ENCODE measurements at regions not wholly inside any gene's neighbourhood (a gene's known extent, or its start where the extent isn't known, plus 50 kb on each side); places are given as distances from the start of the nearest gene placed in this dataset.
"Not testable (repeated sequence)": the region's sequence is repeated elsewhere in the genome, so short reads cannot be mapped to it uniquely, and the experiment has no call there.

- TF ChIP-seq SMC3 (IDR thresholded peaks at IDR 0.05; ENCODE audit: low read depth, low read length); CTCF (conservative IDR thresholded peaks at IDR 0.05; ENCODE audit: low read depth, low read length); MAZ (IDR thresholded peaks at IDR 0.05; ENCODE audit: borderline replicate concordance, low read depth, low read length); RAD21 (IDR thresholded peaks at IDR 0.05; ENCODE audit: low read length); POLR2A (IDR thresholded peaks at IDR 0.05; ENCODE audit: low read depth, low read length); BHLHE40 (IDR thresholded peaks at IDR 0.05; ENCODE audit: low read depth, low read length): not testable (repeated sequence)
These were observed 231.5 kb downstream of the GATA3 start for GRCh38 chr10:8285970-8286369.

Data from IMR-90 (cell line).